Mesenchymal stem cell (in vitro differentiated cells and primary cell): ENCODE measurements at regions not wholly inside any gene's neighbourhood (a gene's known extent, or its start where the extent isn't known, plus 50 kb on each side); places are given as distances from the start of the nearest gene placed in this dataset. TPM values are rescaled to one million over a fixed set of nuclear protein-coding genes. Genes with fewer than 3 reads are reported as not detected.
A peak's percentile ranks its signal among the peaks of the same experiment; 100 is the strongest.

Source experiments
- DNase-seq: peaks from one replicate; pipeline ENCODE4 v3.0.0-alpha.2; 2013
- H2AFZ ChIP-seq: one replicate; pipeline ENCODE4 v1.6.1; 2013; ENCODE audit warnings: low read depth, mild to moderate bottlenecking, control low read depth, inconsistent platforms, low read length, moderate library complexity
- H2AK5ac ChIP-seq: 2 replicates; pipeline ENCODE4 v1.6.1; 2013; ENCODE audit warnings: low read length, moderate library complexity, mild to moderate bottlenecking, inconsistent platforms; ENCODE audit not compliant: severe bottlenecking
- H2BK120ac ChIP-seq: one replicate; pipeline ENCODE4 v1.6.1; 2013; ENCODE audit warnings: low read depth, mild to moderate bottlenecking, inconsistent platforms, low read length, moderate library complexity
- H2BK12ac ChIP-seq, 2 experiments: one replicate each; pipeline ENCODE4 v1.6.1; 2013; ENCODE audit warnings: inconsistent platforms in 2 of 2, low read length in 2 of 2, mild to moderate bottlenecking in 2 of 2, moderate library complexity in 2 of 2, control low read depth in 1 of 2
- H2BK15ac ChIP-seq: one replicate; pipeline ENCODE4 v1.6.1; 2013; ENCODE audit warnings: mild to moderate bottlenecking, low read depth, inconsistent platforms; ENCODE audit not compliant: poor library complexity, severe bottlenecking
- H2BK5ac ChIP-seq: 2 replicates; pipeline ENCODE4 v1.6.1; 2013; ENCODE audit warnings: low read depth, mild to moderate bottlenecking, low read length, control low read depth, inconsistent platforms; ENCODE audit not compliant: poor library complexity, severe bottlenecking
- H3K14ac ChIP-seq, 2 experiments: one replicate each; pipeline ENCODE4 v1.6.1; 2013; ENCODE audit warnings: inconsistent platforms in 2 of 2, low read length in 2 of 2, control low read depth in 1 of 2, mild to moderate bottlenecking in 1 of 2, moderate library complexity in 1 of 2
- H3K18ac ChIP-seq, 2 experiments: one replicate each; pipeline ENCODE4 v1.6.1; 2013; ENCODE audit warnings: inconsistent platforms in 2 of 2, low read length in 2 of 2, control low read depth in 1 of 2, low read depth in 1 of 2, mild to moderate bottlenecking in 1 of 2
- H3K23ac ChIP-seq, 2 experiments: one replicate each; pipeline ENCODE4 v1.6.1; 2013; ENCODE audit warnings: inconsistent platforms in 2 of 2, low read length in 2 of 2, mild to moderate bottlenecking in 2 of 2, moderate library complexity in 2 of 2, control low read depth in 1 of 2
- H3K27ac ChIP-seq: 2 replicates; pipeline ENCODE4 v1.5.1; 2013; ENCODE audit warnings: mild to moderate bottlenecking, moderate library complexity, low read length, control low read depth, inconsistent platforms; ENCODE audit not compliant: poor library complexity, severe bottlenecking
- H3K27me3 ChIP-seq, 2 experiments: 2 replicates each; pipeline versions ENCODE4 v1.6.1 to v1.7.0; 2013; ENCODE audit warnings: low read length in 2 of 2, mild to moderate bottlenecking in 2 of 2, moderate library complexity in 2 of 2, control low read depth in 1 of 2, inconsistent platforms in 1 of 2; ENCODE audit not compliant: control insufficient read depth in 1 of 2, insufficient read depth in 1 of 2
- H3K36me3 ChIP-seq, 2 experiments: 2 replicates each; pipeline versions ENCODE4 v1.6.1 to v1.7.0; 2013; ENCODE audit warnings: low read length in 2 of 2, control low read depth in 1 of 2, inconsistent platforms in 1 of 2, low read depth in 1 of 2, mild to moderate bottlenecking in 1 of 2; ENCODE audit not compliant: insufficient read depth in 2 of 2, control insufficient read depth in 1 of 2
- H3K4ac ChIP-seq, 2 experiments: one replicate each; pipeline ENCODE4 v1.6.1; 2013; ENCODE audit warnings: inconsistent platforms in 2 of 2, low read length in 2 of 2, mild to moderate bottlenecking in 2 of 2, moderate library complexity in 2 of 2, control low read depth in 1 of 2, low read depth in 1 of 2
- H3K4me1 ChIP-seq: 2 replicates; pipeline ENCODE4 v1.6.1; 2013; ENCODE audit warnings: low read depth, low read length, control low read depth; ENCODE audit not compliant: control insufficient read depth, insufficient read depth
- H3K4me2 ChIP-seq: 2 replicates; pipeline ENCODE4 v1.6.1; 2013; ENCODE audit warnings: low read length, mild to moderate bottlenecking, inconsistent platforms; ENCODE audit not compliant: poor library complexity, severe bottlenecking
- H3K4me3 ChIP-seq, 2 experiments: 2 replicates each; pipeline versions ENCODE4 v1.5.1 to v1.7.0; 2013; ENCODE audit warnings: low read length in 2 of 2, mild to moderate bottlenecking in 2 of 2, control low read depth in 1 of 2, low read depth in 1 of 2; ENCODE audit not compliant: insufficient read depth in 1 of 2
- H3K79me1 ChIP-seq: replicated peaks from 2 replicates; pipeline ENCODE4 v1.6.1; 2013; ENCODE audit warnings: mild to moderate bottlenecking, control low read depth, low read length, inconsistent platforms; ENCODE audit not compliant: poor library complexity, severe bottlenecking
- H3K9ac ChIP-seq: 2 replicates; pipeline ENCODE4 v1.7.0; 2013; ENCODE audit warnings: mild to moderate bottlenecking, low read length, moderate library complexity
- H3K9me3 ChIP-seq: 2 replicates; pipeline ENCODE4 v1.7.0; 2013; ENCODE audit warnings: mild to moderate bottlenecking, low read length; ENCODE audit not compliant: control insufficient read depth
- H4K8ac ChIP-seq: one replicate; pipeline ENCODE4 v1.6.1; 2013; ENCODE audit warnings: inconsistent platforms, mild to moderate bottlenecking, low read length, moderate library complexity
- H4K91ac ChIP-seq: one replicate; pipeline ENCODE4 v1.6.1; 2013; ENCODE audit warnings: mild to moderate bottlenecking, low read length, inconsistent platforms
- WGBS: methylation state at CpG from one replicate; pipeline ENCODE4 v1.1.7; 2013; ENCODE audit warnings: mixed read lengths; 5-methylcytosine and 5-hydroxymethylcytosine counted together
- small RNA-seq: library from polyadenylated mRNA; stranded (forward); fragments of <200 nt; extraction: miRNeasy Mini kit (QIAGEN cat#:217004); gene quantifications from one replicate; pipeline ENCODE3, GENCODE V24; 2013; ENCODE audit warnings: low read depth

GRCh38 chr11:121683791-121684190 lies 231.0 kb upstream of the SORL1-AS1 start:
- Histone ChIP-seq H3K9me3 (no peaks in the 10 kb centered on the region), H3K4ac (no peak overlapping the region), H3K4me3 (no peak overlapping the region), H2AK5ac (no peak overlapping the region), H2BK15ac (no peak overlapping the region), H3K18ac (peak overlapping the region in 1 of 2 experiments; percentile 8), H2BK120ac (no peak overlapping the region), H3K9ac (no peak overlapping the region), H2AFZ (no peak overlapping the region), H3K79me1 (no peaks in the 10 kb centered on the region), H2BK12ac (no peak overlapping the region), H3K4me1 (no peaks in the 10 kb centered on the region), H3K27ac (no peak overlapping the region), H3K4me2 (no peak overlapping the region), H3K14ac (no peak overlapping the region), H4K8ac (no peak overlapping the region), H2BK5ac (no peak overlapping the region), H3K23ac (no peak overlapping the region), H3K27me3 (no peaks in the 10 kb centered on the region), H3K36me3 (no peaks in the 10 kb centered on the region), H4K91ac (no peak overlapping the region)
- 100% methylated on average over 3 of the region's 3 CpGs for WGBS
- DNase-seq, result no peak

Small RNAs in the stretch of these regions (small RNA-seq; reads per million reads assigned to genes)
- gene RNU6-256P, result not detected
